IPS-15b (cell line): ENCODE measurements at regions not wholly inside any gene's neighbourhood (a gene's known extent, or its start where the extent isn't known, plus 50 kb on each side); places are given as distances from the start of the nearest gene placed in this dataset.
"Not testable (repeated sequence)": the region's sequence is repeated elsewhere in the genome, so short reads cannot be mapped to it uniquely, and the experiment has no call there.

Source experiments
- H3K27me3 ChIP-seq: one replicate; pipeline ENCODE4 v1.6.1; 2013; ENCODE audit warnings: low read length; ENCODE audit not compliant: control insufficient read depth, insufficient read depth
- H3K36me3 ChIP-seq: one replicate; pipeline ENCODE4 v1.6.1; 2013; ENCODE audit warnings: low read length; ENCODE audit not compliant: control insufficient read depth, insufficient read depth
- H3K4me1 ChIP-seq: one replicate; pipeline ENCODE4 v1.6.1; 2013; ENCODE audit warnings: mild to moderate bottlenecking, low read length; ENCODE audit not compliant: control insufficient read depth, insufficient read depth
- H3K4me3 ChIP-seq: one replicate; pipeline ENCODE4 v1.5.1; 2013; ENCODE audit warnings: low read depth, low read length
- H3K9ac ChIP-seq: one replicate; pipeline ENCODE4 v1.6.1; 2013; ENCODE audit warnings: low read depth, mild to moderate bottlenecking, low read length
- H3K9me3 ChIP-seq: one replicate; pipeline ENCODE4 v1.6.1; 2013; ENCODE audit warnings: mild to moderate bottlenecking, low read length; ENCODE audit not compliant: control insufficient read depth, insufficient read depth

GRCh38 chr12:20009965-20010364 is 358.4 kb upstream of the PDE3A start:
- not testable (repeated sequence) for H3K27me3 ChIP-seq, H3K4me3 ChIP-seq, H3K9ac ChIP-seq, H3K36me3 ChIP-seq, H3K4me1 ChIP-seq, H3K9me3 ChIP-seq

DNA sequence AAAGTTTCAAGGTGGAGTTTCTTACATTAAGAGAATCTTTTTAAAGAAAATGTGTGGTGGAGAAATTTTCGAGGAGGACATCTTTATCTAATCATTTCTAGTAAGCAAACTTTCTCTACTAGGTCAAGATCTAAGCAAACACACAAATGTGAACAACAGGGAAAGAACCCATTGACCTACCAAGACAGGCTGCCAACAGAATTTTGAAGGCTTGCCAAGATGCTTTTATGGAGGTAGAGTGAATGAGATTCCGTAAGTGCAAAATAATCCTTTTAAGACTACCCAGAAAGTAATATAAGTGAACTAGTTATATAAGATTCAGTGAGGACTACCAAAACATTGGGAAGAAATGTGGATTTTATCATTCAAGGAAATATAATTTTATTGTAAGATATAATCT is 357.1 kb upstream of the PDE3A start:
- H3K27me3 ChIP-seq: no peaks in the 10 kb centered on the region
- H3K36me3 ChIP-seq: no peaks in the 10 kb centered on the region
- no peak overlapping the region for H3K4me3 ChIP-seq
- no peaks in the 10 kb centered on the region for H3K9me3 ChIP-seq
- H3K9ac ChIP-seq: no peak overlapping the region
- no peaks in the 10 kb centered on the region for H3K4me1 ChIP-seq

GRCh38 chr12:20017802-20018201 is 350.5 kb upstream of the PDE3A start:
- no peaks in the 10 kb centered on the region for H3K4me1 ChIP-seq
- no peaks in the 10 kb centered on the region for H3K9me3 ChIP-seq
- no peaks in the 10 kb centered on the region for H3K36me3 ChIP-seq

GRCh38 chr12:20018406-20018805 is 349.9 kb upstream of the PDE3A start:
- Histone ChIP-seq H3K36me3 (no peaks in the 10 kb centered on the region), H3K27me3 (no peaks in the 10 kb centered on the region), H3K4me3 (no peak overlapping the region), H3K9ac (no peak overlapping the region), H3K9me3 (no peaks in the 10 kb centered on the region), H3K4me1 (no peaks in the 10 kb centered on the region)

More at GRCh38 chr12:20017802-20018201, 350.5 kb upstream of the PDE3A start:
- Histone ChIP-seq H3K27me3 (no peaks in the 10 kb centered on the region), H3K9ac (no peak overlapping the region), H3K4me3 (no peak overlapping the region)

GRCh38 chr12:20024194-20024593 is 344.1 kb upstream of the PDE3A start:
- no peaks in the 10 kb centered on the region for H3K27me3 ChIP-seq
- H3K36me3 ChIP-seq: no peaks in the 10 kb centered on the region
- no peak overlapping the region for H3K4me3 ChIP-seq
- no peaks in the 10 kb centered on the region for H3K4me1 ChIP-seq
- H3K9ac ChIP-seq: no peak overlapping the region
- no peaks in the 10 kb centered on the region for H3K9me3 ChIP-seq

- no peaks in the 10 kb centered on the region for H3K27me3 ChIP-seq
- H3K36me3 ChIP-seq: no peaks in the 10 kb centered on the region
- H3K9me3 ChIP-seq: no peaks in the 10 kb centered on the region
- no peak overlapping the region for H3K4me3 ChIP-seq
- H3K9ac ChIP-seq: no peak overlapping the region
- H3K4me1 ChIP-seq: no peaks in the 10 kb centered on the region
These were observed 340.3 kb upstream of the PDE3A start for GRCh38 chr12:20028033-20028432.

- Histone ChIP-seq H3K9ac (no peak overlapping the region), H3K4me3 (no peak overlapping the region), H3K36me3 (no peaks in the 10 kb centered on the region), H3K4me1 (no peaks in the 10 kb centered on the region), H3K27me3 (no peaks in the 10 kb centered on the region), H3K9me3 (no peaks in the 10 kb centered on the region)
These were observed 337.5 kb upstream of the PDE3A start for GRCh38 chr12:20030826-20031225.

GRCh38 chr12:20039562-20039961 is 328.8 kb upstream of the PDE3A start:
- H3K36me3 ChIP-seq: no peaks in the 10 kb centered on the region
- peaks cover 5% of the 10 kb centered on the region for H3K4me1 ChIP-seq
- no peaks in the 10 kb centered on the region for H3K9me3 ChIP-seq
- H3K9ac ChIP-seq: no peak overlapping the region
- H3K27me3 ChIP-seq: no peaks in the 10 kb centered on the region
- H3K4me3 ChIP-seq: no peak overlapping the region

- H3K9ac ChIP-seq: no peak overlapping the region
- H3K4me1 ChIP-seq: peaks cover 5% of the 10 kb centered on the region
- no peaks in the 10 kb centered on the region for H3K27me3 ChIP-seq
- H3K4me3 ChIP-seq: no peak overlapping the region
- H3K36me3 ChIP-seq: no peaks in the 10 kb centered on the region
- H3K9me3 ChIP-seq: no peaks in the 10 kb centered on the region
These were observed 328.2 kb upstream of the PDE3A start for GRCh38 chr12:20040184-20040583.

- Histone ChIP-seq H3K9me3 (no peaks in the 10 kb centered on the region), H3K27me3 (no peaks in the 10 kb centered on the region), H3K9ac (no peak overlapping the region), H3K4me3 (no peak overlapping the region), H3K36me3 (no peaks in the 10 kb centered on the region), H3K4me1 (peaks cover 5% of the 10 kb centered on the region)
These were observed 327.5 kb upstream of the PDE3A start for GRCh38 chr12:20040831-20041230.

DNA sequence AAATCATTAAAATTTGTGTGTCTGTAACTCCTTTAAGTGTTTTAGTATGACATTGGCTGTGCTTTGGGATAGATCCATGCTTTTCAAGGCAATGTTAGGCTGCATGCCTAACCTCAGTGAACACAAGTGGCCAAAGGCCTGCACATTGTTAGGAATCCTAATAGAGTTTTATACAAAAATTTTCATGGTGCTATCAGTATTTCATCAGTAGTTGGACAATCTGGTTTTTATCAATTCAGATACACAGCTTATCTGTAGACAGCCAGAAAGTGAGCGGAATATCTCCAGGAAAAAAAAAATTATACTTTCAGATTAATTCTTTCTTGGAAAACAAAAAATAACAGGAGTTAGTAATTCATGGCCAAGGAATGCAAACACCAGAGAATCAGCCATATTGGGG is 324.0 kb upstream of the PDE3A start:
- no peaks in the 10 kb centered on the region for H3K36me3 ChIP-seq

DNA sequence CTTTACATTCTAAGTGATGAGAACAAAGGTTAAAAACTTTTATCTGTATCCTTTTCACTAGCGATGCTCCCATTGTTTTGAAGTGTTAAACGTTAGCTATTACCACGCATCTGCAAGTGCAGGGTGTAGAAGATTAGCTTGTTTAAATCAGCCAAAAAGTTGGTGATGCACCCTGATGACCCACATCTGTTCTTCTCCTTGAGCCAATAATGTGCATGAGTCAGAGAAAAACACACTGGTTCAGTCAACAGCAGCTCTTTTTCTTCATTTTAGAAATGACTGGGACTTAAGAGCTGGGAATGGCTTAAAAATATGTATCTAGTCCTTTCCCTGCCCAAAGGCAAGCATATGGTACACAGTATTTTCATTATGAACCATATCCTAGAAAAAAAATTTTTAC is 323.5 kb upstream of the PDE3A start:
- Histone ChIP-seq H3K9ac (no peak overlapping the region), H3K9me3 (no peaks in the 10 kb centered on the region), H3K4me3 (no peak overlapping the region), H3K36me3 (no peaks in the 10 kb centered on the region), H3K27me3 (no peaks in the 10 kb centered on the region), H3K4me1 (peaks cover 5% of the 10 kb centered on the region)

More for the DNA sequence above, 324.0 kb upstream of the PDE3A start:
- no peak overlapping the region for H3K4me3 ChIP-seq
- H3K9me3 ChIP-seq: no peaks in the 10 kb centered on the region
- H3K27me3 ChIP-seq: no peaks in the 10 kb centered on the region
- no peak overlapping the region for H3K9ac ChIP-seq
- H3K4me1 ChIP-seq: peaks cover 5% of the 10 kb centered on the region

DNA sequence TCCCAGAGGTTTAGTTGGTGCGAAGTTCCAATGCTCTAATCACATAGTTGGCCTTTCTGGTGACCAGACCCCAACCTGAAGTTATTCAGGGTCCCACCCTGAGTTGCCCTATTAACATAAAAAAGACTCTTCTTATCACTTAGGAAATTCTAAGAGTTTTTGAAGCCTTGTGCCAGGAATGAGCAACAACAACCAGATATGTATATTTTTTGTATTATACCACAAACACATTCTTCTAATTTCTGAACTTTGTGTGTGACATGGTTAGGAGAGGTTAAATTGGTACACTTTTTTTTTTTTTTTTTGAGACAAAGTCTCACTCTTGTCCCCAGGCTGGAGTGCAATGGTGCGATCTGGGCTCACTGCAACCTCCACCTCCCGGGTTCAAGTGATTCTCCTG is 320.4 kb upstream of the PDE3A start:
- H3K9ac ChIP-seq: no peak overlapping the region
- H3K36me3 ChIP-seq: no peaks in the 10 kb centered on the region
- H3K4me3 ChIP-seq: no peak overlapping the region

More for the DNA sequence above, 320.4 kb upstream of the PDE3A start:
- Histone ChIP-seq H3K9me3 (no peaks in the 10 kb centered on the region), H3K4me1 (no peaks in the 10 kb centered on the region), H3K27me3 (no peaks in the 10 kb centered on the region)
